Non-pigmented ciliary epithelial cell (primary cell): ENCODE measurements at regions not wholly inside any gene's neighbourhood (a gene's known extent, or its start where the extent isn't known, plus 50 kb on each side); places are given as distances from the start of the nearest gene placed in this dataset.
"Not testable (repeated sequence)": the region's sequence is repeated elsewhere in the genome, so short reads cannot be mapped to it uniquely, and the experiment has no call there.

Experiments used
- DNase-seq: peaks from one replicate; pipeline ENCODE4 v3.0.0-alpha.2; 2010; ENCODE audit warnings: low read depth

- no peak for DNase-seq
These were observed 177.6 kb upstream of the GLRA2 start for GRCh38 chrX:14351611-14352303.

GRCh38 chrX:14347523-14347922, 181.8 kb upstream of the GLRA2 start:
- no peak for DNase-seq

GRCh38 chrX:14344172-14344940, 185.0 kb upstream of the GLRA2 start:
- no peak for DNase-seq

GRCh38 chrX:14309431-14309830, 219.9 kb upstream of the GLRA2 start:
- DNase-seq, result no peak

GRCh38 chrX:14308976-14309375, 220.4 kb upstream of the GLRA2 start:
- not testable (repeated sequence) for DNase-seq

- DNase-seq, result no peak
These were observed 225.4 kb upstream of the GLRA2 start for GRCh38 chrX:14303891-14304290.

- DNase-seq, result not testable (repeated sequence)
These were observed 226.8 kb upstream of the GLRA2 start for GRCh38 chrX:14302561-14302960.

- no peak for DNase-seq
These were observed 229.0 kb upstream of the GLRA2 start for GRCh38 chrX:14300376-14300775.

- no peak for DNase-seq
These were observed 233.9 kb upstream of the GLRA2 start for GRCh38 chrX:14295426-14295825.

- DNase-seq, result no peak
These were observed 237.5 kb upstream of the GLRA2 start for GRCh38 chrX:14291666-14292500.

- no peak for DNase-seq
These were observed 239.0 kb upstream of the GLRA2 start for GRCh38 chrX:14290335-14290734.

- no peak for DNase-seq
These were observed 245.0 kb upstream of the GEMIN8 start for GRCh38 chrX:14274691-14275090.

GRCh38 chrX:14267216-14267615, 237.5 kb upstream of the GEMIN8 start:
- DNase-seq, result no peak

- no peak for DNase-seq
These were observed 237.0 kb upstream of the GEMIN8 start for GRCh38 chrX:14266705-14267104.

GRCh38 chrX:14243823-14244222, 214.1 kb upstream of the GEMIN8 start:
- no peak for DNase-seq

GRCh38 chrX:14235004-14235403, 205.3 kb upstream of the GEMIN8 start:
- DNase-seq, result no peak

GRCh38 chrX:14232688-14233087, 203.0 kb upstream of the GEMIN8 start:
- DNase-seq, result no peak

GRCh38 chrX:14228611-14229010, 198.9 kb upstream of the GEMIN8 start:
- DNase-seq, result no peak

- no peak for DNase-seq
These were observed 190.8 kb upstream of the GEMIN8 start for GRCh38 chrX:14220386-14220944.

- no peak for DNase-seq
These were observed 179.3 kb upstream of the GEMIN8 start for GRCh38 chrX:14209034-14209433.

- DNase-seq, result no peak
These were observed 165.0 kb upstream of the GEMIN8 start for GRCh38 chrX:14194711-14195110.

- DNase-seq, result no peak
These were observed 163.9 kb upstream of the GEMIN8 start for GRCh38 chrX:14193547-14193946.
